ENCODE measurements at regions not wholly inside any gene's neighbourhood (a gene's known extent, or its start where the extent isn't known, plus 50 kb on each side); places are given as distances from the start of the nearest gene placed in this dataset.

DNA sequence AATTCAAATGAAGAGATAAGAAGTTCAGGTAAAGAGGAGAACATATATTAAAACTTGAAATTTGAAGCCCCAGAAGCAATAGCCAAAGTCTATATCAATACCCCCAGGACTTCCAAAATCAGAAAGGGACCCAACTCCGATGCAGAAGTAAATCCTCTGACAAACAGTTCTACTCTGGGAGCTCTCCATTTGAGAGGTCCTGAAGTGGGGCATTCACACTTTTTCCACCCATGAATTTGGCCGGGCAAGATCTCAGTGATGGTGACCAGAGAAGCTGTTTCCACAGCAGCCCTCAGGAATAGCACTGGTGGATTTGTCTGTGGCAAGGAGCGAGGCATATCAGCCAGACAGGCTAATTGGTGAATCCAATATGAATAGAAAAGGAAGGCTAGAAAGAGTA, 313.6 kb upstream of the MC4R start:
- TF ChIP-seq POLR2A (IDR thresholded peaks at IDR 0.05; ENCODE audit: low read length) (no peak), GATA1 (IDR thresholded peaks at IDR 0.05; ENCODE audit: low read depth, low read length) (no peak)
